GM10248 (cell line): ENCODE measurements at regions not wholly inside any gene's neighbourhood (a gene's known extent, or its start where the extent isn't known, plus 50 kb on each side); places are given as distances from the start of the nearest gene placed in this dataset.

Experiments
- CTCF ChIA-PET: fragments of 300-600 bp; sonication (Branson Sonifier 250); formaldehyde crosslinking; extraction: SDS; loops from one replicate; lab custom pipeline; 2021; ENCODE audit warnings: antibody characterized with exemption; lab: Yijun Ruan, JAX
- POLR2A ChIA-PET: fragments of 350-650 bp; sonication (Branson Sonifier 250); formaldehyde crosslinking; extraction: SDS; loops from one replicate; lab custom pipeline; 2020; ENCODE audit warnings: antibody characterized with exemption; lab: Yijun Ruan, JAX
- DNase-seq: peaks from one replicate; pipeline ENCODE4 v3.0.0; 2012; ENCODE audit errors: extremely low spot score
- CTCF ChIP-seq: IDR thresholded peaks from 2 replicates; pipeline ENCODE4 v1.5.1; 2012; ENCODE audit warnings: mild to moderate bottlenecking, low read depth; ENCODE audit errors: extremely low read depth, missing control alignments, control extremely low read depth

DNA sequence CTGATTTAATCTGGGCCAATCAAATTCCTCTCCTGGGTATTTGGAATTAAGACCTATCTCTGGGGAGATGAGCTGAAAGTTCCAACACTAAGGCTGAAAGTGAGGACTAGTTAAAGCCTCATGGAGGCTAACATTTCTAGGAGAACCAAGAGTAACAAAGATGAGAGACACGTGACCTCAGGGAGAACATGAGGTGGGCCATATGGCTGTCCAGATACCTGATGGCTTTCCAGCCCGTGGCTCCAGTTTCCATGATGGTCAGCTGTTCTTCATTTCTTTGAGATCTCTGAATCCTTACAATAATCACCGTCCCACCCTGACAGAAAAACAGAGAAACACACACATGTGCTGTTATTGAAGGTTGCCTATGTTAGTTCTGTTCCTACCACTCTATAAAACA lies 66.1 kb downstream of the LEPR start:
- CTCF ChIA-PET, result interaction anchor here (1.4 kb wide), 1 partner anchor 18 kb away, joined by 3 read pairs; no protein-coding TSS in a partner anchor

DNA sequence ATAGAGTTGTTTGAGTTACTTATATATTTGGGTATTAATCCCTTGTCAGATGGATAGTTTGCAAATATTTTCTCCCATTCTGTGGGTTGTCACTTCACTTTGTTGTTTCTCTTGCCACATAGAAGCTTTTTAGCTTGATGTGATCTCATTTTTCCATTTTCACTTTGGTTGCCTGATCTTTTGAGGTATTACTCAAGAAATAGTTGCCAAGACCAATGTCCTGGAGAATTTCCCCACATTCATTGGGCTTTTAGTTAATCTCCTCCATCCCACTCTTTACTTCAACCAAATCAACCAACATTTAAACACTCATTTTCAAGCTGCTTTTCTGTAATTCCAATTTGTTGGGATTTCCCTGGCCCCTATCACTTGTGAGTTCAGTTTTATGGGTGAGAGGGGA lies 69.0 kb downstream of the LEPR start:
- ChIA-PET POLR2A (no interaction called here), CTCF (interaction anchor here (1.9 kb wide), 1 partner anchor 14 kb away, joined by 6 read pairs; no protein-coding TSS in a partner anchor)
- no peak for TF ChIP-seq CTCF
- DNase-seq, result no peak

More for the DNA sequence above, 66.1 kb downstream of the LEPR start:
- DNase-seq, result no peak
- POLR2A ChIA-PET, result no interaction called here
- TF ChIP-seq CTCF, result no peak

DNA sequence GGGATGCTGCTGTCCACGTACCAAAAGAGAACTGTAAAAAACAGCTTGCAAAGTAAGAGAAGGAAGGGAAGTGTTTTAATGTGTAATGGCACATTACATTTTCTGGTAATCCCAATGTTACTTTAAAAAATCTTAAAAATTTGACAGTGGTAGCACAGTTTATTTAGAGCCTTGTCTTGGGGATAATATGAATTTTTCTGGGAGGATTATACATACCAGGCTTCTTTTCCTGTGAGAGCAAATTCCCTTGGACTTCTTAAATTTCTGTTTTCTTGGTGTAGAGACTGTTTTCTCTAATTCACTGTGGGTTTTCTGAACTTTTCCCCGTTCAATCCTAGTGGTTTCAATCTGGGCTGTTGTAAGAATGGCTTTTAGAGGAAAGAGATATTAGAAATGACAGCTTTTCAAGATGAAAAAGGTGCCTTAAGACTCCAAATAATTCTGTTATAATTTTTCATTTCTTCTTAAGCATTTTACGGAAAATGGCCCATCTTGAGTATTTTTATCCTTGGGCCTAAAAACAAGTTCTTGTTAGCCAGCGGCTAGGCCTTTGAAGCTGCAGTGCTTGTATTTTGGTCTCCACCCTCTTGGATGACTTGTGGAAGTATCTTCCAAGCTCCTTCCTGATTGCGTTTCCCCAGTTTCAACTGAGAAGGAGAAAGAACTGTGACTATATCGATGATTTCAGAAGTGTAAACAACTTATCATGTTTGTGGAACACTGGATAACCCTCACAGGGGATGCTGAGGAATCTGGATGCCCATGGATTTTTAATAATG lies 70.0 kb downstream of the LEPR start:
- DNase-seq, result no peak
- ChIA-PET CTCF (interaction anchor here (1.9 kb wide), 1 partner anchor 15 kb away, joined by 6 read pairs; no protein-coding TSS in a partner anchor), POLR2A (no interaction called here)
- TF ChIP-seq CTCF, result no peak

DNA sequence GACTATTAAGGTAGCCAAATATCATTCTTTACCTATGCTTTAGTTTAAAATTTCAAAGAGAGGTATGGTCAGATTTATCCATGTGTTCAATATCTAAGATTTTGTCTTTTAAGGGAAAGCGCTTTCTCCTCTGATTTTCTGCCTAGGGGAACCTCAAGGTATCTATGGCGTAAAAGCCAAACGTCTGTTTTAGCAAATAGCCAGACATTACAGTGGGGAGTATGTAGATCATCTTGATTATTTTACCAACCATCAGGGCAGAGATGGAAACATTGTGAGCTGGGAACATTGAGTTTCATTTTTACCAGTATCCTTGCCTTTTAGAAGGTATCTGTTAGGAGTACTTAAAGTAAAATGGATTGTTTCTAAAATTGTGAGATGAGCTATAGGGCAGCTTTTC lies 71.0 kb downstream of the LEPR start:
- DNase-seq, result no peak
- TF ChIP-seq CTCF, result no peak
- CTCF ChIA-PET, result interaction anchor here (1.0 to 1.9 kb wide), 3 partner anchors 11 to 16 kb away, joined by 3 to 6 read pairs (median 4); no protein-coding TSS in a partner anchor
- POLR2A ChIA-PET, result no interaction called here

GRCh38 chr1:65493802-65494201 lies 73.3 kb downstream of the LEPR start:
- POLR2A ChIA-PET, result no interaction called here
- TF ChIP-seq CTCF, result no peak
- CTCF ChIA-PET, result no interaction called here
- DNase-seq, result no peak

DNA sequence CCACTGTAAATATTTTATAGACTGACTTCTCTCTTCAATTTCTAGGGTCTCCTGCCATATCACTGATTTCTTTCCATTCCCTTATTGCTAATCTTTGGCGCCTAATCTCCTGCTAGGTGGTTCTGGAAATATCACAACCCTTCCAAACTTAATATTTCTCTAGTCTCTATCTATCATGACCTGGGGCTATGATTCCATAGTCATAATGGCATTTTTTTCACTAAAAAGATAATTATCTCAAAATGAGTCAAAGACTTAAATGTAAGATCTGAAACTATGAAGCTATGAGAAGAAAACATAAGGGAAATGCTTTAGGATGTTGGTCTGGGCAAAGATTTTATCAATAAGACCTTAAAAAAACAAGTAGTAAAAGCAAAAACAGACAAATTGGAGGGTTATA lies 74.2 kb downstream of the LEPR start:
- ChIA-PET POLR2A (no interaction called here), CTCF (interaction anchor here (0.9 kb wide), 1 partner anchor 20 kb away, joined by 3 read pairs; no protein-coding TSS in a partner anchor)
- DNase-seq, result no peak
- TF ChIP-seq CTCF, result no peak
